Fibroblast of skin of right biceps (primary cell): ENCODE measurements at regions not wholly inside any gene's neighbourhood (a gene's known extent, or its start where the extent isn't known, plus 50 kb on each side); places are given as distances from the start of the nearest gene placed in this dataset.

Experiments
- DNase-seq: peaks from one replicate; pipeline ENCODE4 v3.0.0-alpha.2; 2013

DNA sequence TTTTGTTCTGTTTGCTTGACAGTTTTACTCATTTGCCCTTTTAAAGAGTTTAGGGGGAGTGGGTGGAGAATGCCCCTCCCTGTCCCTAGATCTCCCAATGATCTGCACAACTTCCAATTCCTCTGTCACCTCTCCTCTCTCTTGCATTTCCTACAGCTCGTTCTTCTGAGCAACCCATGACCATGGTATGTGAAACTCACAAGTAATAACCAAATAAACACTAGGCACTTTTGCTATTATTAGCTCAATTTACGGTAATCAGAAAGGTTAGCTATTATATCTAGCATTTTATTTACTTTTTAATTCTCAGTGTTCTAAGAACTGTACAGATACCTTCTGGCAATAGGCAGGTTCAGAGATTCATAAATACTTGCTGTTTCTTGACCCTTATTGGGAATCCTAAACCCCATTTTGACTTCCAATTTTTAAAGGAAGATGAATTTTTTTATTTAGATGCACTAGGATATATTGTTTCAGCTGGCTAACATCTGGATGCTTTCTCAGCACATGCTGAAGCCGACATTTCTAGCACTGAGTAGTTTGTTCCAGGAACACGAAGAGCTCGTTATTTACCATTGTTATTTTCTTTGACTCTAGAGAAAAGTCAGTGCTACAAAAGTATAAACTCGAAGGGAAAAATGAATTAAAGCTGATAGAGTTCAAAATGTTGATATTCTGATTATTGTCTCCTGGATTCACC, 194.7 kb upstream of the TLL1 start:
- no peak for DNase-seq

DNA sequence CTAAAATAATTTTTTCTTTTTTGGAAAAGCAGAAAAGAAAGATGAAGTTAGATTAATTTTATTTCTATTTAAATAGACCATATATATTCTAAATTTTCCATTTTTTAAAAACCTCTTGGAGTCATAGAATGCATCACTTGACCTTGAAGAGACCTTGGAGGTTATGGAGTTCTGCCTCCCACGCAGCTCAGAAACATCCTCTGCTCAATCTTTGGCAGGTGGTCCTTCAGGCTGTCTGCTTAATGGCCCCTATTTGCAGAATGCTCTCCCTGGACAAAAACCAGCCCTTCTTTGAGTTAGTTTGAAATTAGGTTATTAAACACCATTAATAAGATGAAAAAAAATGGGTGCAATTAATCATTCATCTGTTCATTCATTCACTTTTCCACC, 194.1 kb upstream of the TLL1 start:
- DNase-seq = no peak

DNA sequence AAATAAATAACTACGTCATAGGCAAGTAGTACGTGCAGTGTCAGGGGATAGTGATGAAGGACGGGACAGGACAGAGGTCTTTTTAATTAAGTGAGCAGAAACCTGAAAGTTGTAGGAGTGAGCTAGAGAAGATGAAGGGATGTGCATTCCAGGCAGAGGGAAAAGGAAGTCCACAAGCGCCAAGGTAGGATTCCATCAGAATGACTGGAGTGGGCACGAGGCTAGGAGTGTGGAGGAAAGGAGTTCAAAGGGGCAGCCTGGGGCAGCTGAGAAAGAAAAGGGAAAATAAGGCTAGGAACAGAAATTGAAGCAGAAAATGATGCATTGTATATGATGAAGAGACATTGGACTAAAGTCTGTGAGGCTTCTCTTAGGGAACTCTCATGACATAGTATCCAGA, 192.2 kb upstream of the TLL1 start:
- DNase-seq = no peak

DNA sequence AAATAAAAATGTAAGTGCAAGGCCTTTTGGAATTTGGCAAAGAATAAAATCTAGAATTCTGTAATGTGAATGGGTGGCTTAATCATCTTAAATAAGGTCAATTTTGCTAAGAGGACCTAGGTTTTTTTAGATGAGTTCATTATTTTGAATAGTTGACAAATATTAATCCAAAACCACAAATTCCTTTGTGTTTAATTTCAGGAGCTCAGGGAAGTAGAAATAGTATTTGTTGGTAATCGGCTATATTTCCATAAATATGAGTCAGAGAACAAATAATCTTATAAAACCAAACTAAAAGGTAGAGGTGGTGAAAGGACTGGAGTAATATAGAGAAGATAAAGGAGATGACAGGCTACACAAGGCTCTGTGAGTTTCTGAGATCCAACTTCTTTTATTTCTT, 190.4 kb upstream of the TLL1 start:
- DNase-seq = peak; percentile 27

DNA sequence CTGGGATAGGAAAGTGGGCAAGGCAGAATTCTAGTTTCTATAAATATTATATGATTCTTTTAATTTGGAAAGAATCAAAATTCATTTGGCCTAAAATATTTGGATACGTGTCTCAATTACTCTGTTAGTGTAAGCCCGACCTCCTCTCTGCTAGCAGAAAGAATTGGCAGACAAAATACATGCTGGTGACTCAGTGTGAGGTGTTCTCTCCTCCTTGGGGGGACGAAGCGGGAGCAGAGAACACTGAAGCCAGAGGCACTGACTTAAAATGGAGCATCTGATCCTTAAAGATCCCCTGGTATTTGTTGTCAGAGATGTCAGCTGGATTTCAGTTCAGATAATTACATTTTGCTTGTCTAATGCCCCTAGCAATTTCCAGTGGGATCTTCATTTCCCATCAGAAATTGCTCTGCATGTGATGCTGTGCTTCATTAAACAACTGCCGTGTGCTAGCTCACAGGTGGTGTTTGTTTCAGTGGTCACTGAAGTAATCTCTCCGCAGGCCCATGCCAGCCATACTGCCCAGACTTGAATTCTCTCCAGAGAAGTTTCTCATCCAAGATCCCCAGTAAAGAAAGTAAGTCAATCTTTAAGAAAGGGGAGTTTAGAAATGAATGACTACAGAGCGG, 188.7 kb upstream of the TLL1 start:
- DNase-seq = peak; percentile 83

DNA sequence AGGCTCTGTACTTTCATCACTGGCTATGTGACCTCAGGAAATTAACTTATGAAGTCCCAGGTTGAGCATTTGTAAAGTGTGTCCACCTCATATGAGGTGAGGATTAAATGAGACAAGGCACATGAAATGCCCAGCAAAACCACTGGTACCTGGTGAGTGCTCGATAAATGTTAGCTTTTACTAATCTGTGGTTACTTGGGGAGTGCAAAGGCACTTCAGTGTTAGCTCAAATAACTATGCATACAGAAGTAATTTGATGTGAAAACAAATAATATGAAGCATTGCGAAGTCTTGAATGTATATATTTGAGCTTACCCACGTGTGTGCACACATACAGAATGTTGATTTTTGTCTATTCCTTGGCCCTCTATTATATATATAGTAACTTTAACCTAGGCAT, 186.3 kb upstream of the TLL1 start:
- no peak for DNase-seq

DNA sequence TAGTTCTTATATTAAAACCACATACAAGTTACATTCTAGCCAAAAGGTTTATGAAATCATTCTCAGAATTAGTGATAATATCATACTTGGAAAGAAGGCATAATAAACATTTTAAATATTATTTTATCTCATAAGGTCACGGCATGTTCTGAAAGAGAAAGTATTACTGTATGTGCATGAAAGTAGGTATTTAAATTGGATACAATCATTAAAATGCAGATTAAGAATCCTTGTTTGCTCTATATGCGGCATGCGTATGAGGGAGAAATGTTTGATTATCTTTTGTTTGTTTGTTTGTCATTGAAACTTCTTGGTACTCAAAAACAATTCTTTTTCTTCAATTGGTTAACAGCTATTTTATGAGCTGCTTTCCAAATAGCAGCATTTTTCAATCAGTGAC, 183.9 kb upstream of the TLL1 start:
- DNase-seq = no peak

DNA sequence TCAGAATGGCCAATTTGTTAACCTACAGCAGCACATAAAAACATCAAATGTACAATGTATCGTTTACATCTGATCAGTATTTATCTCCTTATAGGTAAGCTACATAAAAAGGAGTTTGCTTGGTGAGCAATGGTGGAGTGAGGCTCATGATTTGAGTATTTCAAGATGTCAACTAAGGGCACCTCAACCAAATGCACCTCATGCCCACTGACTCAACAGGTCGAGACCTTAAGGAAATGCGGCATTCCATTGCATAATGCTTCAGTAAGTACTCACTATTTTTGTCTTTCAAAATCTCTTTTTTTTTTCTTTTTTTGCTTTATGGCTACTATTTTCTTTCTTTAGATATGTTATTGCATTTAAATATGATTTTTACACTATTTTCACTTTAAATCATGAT, 181.0 kb upstream of the TLL1 start:
- no peak for DNase-seq

DNA sequence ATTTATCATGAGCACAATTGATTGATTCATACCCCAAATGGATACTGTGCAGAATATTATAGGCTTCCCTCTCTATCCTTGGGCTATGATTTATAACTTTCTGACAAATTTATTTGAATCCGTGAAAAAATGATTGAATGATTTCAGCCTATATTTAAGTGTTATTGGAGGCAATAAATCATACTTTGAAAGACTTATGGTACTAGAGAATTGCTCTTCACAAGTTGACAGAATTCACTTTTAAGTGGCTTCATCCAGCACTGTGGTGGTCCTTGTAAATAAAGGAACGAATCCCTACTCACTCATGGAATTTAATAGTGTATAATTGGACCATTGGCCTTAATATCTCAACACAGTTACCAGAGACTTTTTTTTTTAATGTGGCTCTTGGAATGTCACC, 174.8 kb upstream of the TLL1 start:
- no peak for DNase-seq

DNA sequence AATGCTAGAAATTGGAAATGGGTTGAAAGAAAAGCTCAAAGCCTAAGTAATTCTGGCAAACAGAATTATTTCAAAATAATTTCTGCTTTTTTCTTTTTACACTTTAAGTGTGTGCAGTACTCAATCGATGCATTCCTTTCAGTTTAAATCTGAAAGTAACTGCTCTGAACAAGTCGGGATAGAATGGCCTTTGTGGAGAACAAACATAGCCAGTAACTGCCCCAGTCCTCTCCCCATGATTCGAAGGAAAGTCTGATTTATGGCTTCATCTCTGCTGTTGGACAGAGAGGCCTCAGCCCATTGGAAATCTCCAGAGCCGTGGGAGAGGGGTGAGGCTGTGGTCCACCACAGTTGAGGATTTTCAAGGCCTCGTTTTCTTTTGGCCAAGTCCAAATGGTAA, 174.0 kb upstream of the TLL1 start:
- no peak for DNase-seq

DNA sequence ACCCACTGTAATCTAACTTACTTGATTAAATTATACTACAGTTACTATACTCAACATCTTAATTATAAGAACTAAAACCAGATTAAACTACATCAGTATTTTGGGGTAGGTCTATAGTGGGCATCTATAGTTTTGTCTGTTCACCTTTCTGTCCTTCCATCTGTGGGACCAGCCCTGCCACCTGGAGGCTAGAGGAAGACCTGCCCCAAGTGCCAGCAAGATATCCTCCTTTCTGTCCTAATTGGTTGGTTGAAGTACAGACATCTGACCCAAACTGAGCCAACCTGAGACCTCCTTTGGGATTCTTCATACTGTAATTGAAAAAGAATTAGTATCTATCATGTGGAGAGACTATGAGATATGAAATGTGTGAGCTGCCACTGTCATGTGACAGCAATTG, 172.2 kb upstream of the TLL1 start:
- DNase-seq = no peak

DNA sequence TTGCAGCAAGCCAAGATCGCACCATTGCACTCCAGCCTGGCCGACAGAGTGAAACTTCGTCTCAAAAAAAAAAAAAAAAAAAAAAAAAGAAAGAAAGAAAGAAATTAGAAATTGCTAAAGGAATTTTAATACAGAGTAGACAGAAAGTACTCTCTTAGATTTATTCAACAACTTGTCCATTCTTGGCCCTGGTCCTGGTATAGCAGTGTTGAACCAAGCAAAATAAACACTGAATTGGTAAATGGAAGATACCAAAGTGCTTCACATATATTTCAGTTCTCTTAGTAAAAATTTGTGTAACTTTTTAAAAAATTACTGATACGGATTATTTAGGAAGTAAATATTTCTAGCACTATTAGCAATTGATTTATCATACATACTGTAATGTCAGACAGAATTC, 165.9 kb upstream of the TLL1 start:
- no peak for DNase-seq

DNA sequence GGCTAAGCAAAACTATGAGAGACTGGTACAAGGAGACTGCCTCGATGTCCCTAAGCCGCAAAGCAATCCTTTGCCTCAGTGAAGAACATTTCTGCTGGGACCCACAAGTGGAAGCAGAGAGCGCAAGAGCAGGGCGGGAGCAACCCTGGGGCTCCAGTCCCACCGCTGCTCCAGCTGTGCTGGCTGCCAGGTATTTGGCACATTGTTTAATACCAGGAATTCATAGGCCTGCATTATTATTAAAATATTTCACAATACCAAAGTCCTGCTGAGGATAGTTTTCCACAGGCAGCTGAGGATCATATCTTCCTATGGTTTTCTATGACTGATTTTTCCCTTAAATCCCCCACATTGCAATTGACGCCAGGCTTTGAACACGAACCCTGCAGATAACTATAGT, 163.5 kb upstream of the TLL1 start:
- no peak for DNase-seq

DNA sequence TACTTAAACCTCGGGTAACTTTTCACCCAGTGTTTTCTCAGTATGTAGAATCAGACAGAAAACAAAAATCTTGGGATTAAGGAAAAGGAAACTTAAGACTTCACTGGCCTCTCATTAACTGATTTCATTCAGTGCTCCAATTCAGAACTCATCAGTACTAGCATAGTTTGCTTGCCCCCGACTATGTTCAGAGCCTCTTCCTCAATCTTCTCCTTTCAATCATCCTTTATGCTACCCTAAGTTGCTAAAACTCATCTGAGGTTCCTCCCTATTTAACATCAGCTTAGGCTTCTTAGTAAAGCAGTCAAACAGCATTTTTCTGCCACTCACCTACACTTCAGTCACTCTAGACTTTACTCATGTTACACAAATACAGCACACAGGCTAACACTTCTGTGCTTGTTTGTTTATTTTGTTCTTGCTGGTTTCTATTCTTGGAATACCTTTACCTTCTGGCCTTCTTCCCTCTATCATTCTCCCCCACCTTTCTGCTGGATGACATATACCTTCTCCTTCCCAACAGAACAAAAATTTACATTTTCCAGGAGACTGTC, 163.0 kb upstream of the TLL1 start:
- DNase-seq = no peak

DNA sequence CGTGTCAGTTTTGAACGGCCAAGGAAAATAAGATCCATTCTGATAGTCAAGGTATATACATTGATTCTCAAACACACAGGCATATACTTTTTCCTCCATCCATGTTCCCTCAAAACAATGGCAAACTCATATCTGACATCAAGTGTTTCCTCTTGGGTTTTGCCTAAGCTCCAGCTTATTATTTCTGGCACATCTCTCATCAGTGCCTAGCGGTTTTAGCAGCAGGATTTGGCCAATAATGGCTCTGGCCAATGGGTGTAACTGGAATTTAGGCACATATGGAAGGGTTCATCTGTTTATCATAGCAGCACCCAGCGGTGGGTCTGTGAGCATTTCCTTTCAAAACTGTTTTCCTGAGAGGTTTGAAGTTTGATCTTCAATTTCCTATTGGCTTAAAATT, 161.6 kb upstream of the TLL1 start:
- DNase-seq = no peak

DNA sequence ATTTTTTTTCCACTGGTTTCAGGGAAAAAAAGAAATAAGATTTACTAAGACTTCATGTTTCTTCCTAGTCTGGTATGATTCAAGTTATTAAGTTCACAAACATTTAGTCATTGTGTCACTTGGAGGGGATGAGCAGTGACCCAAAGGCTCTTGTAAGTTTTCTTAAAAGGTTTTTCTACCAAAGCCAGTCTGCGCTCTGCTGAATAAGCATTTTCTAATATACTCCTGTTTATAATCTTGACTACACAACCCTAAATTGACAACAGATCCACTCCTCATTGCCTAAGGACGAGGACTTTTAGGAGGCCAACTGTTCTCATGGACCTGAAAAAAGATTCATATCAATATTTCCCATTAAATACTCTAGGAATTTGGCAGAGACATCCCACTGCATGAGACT, 161.1 kb upstream of the TLL1 start:
- no peak for DNase-seq

DNA sequence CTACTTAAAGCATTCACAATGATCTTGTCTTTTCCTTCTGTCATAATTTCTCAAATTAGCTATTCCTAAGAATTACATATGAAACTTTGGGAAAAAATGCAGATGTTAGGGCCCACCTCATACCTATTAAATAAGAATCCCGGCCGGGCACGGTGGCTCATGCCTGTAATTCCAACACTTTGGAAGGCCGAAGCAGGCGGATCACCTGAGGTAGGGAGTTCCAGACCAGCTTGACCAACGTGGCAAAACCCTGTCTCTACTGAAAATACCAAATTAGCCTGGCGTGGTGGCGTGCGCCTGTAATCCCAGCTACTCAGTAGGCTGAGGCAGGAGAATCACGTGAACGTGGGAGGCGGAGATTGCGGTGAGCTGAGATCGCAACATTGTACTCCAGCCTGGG, 158.4 kb upstream of the TLL1 start:
- DNase-seq = no peak

DNA sequence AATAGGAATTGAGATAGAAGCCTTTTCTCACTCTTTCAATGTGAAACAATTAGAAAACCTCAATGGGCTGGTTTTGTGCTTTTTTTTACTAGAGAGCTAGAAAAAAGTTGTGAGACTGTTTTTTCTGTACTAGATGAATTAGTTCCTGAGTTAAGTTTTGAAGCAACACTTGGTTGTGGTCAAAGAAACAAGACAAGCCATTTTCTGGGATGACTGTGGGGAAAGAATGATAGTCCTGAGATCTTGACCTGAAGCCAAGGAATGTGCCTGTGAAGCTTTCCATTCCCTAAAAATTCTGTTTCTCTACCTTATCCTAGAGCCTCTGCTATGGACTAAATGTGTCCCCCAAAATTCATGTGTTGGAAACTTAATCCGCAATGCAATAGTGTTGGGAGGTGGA, 157.8 kb upstream of the TLL1 start:
- peak; percentile 6 for DNase-seq

DNA sequence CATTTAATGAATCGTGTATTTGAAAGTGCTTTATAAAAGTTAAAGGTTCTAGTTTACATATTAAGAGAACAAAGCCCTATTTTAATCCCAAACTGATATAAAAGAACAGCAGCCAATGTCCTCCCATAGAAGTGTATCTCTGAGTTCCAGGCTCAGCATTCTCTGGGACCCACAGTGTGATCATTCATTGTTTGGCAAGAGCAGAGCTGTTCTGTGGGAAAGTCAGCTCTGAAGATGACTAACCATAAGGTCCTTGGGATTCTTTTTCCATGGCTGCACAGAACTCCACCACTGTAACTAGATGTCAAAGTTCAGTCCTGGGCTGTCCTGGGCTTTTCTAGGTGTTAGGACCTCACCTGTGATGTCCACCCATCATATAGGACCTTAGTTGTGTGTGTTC, 157.0 kb upstream of the TLL1 start:
- peak; percentile 17 for DNase-seq

DNA sequence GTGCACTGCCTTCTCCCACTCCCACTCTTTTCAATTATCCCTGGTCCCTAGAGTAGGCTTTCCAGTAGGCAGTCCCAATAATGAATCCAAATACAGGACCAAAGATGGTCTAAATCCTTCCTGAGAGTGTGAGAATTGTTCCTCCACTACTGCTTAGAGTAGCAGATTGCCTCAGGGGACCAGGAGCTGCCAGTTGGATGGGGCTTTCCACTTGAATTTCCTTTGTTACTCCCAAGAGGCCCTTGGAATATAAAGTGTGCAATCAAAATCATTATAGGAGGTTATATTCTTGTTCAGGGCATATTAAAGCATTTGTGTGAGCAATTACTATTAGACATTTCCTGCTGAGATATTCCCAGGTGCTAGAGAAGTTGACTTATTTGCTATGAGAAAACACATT, 156.6 kb upstream of the TLL1 start:
- no peak for DNase-seq

DNA sequence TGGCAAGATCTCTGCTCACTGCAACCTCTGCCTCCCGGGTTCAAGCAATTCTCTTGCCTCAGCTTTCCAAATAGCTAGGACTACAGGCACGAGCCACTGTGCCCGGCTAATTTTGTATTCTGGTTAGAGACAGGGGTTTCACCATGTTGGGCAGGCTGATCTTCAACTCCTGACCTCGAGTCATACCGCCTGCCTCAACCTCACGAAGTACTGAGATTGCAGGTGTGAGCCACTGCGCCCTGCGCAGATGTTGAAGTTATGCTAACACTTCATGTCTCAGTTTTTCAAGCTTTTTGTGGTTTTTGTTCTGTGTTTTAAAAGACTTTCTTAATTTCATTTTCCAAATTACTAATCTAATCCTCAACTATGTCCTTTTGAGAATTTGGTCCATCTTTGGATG, 154.4 kb upstream of the TLL1 start:
- no peak for DNase-seq

DNA sequence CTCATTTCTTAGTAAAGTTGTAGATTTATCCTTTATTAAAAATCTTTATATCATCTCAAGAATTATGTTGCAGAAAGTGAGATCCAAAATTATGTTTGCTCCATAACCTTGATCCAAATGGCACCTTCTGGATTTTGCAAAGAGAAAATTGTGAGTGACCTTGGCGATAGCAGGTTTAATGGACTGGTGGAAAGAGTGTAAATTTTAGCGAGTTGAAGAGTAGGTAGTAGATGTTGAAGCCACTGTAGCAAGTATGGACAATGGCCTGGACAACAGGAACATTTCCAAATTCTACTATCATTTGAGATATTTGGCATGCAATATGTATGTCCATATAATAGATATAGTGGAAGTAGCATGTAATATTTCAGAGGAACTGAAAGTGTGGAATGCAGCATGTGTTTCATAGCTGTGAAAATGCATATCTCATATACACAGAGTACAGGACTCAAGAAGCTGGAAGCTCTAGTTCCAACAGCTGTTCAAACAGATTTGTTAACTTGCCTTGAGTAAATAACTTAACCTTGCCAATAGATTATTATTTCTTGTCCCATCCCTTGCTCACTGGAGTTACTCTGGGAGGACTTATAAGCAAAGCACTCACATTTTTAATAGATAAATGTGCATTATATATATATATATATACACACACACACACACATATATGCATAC, 152.5 kb upstream of the TLL1 start:
- no peak for DNase-seq

DNA sequence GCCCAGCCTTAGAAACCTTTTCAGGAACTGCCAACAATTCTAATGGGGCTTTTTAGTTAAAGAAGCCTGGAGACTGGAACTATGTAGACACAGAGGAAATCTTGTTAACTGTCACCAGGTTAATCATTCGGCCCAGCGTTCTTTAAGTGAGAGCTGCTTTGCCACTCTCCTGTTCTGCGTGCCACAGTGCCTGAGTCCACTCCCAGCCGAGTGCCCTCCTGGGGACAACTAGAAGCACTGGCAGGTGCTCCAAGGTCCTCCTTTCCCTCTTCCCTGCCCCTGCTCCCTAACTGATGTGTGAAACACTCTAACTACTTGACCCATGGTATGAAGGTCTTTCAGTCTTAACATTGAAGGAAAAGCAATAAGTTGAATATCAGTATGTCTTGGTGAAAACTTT, 151.2 kb upstream of the TLL1 start:
- no peak for DNase-seq

DNA sequence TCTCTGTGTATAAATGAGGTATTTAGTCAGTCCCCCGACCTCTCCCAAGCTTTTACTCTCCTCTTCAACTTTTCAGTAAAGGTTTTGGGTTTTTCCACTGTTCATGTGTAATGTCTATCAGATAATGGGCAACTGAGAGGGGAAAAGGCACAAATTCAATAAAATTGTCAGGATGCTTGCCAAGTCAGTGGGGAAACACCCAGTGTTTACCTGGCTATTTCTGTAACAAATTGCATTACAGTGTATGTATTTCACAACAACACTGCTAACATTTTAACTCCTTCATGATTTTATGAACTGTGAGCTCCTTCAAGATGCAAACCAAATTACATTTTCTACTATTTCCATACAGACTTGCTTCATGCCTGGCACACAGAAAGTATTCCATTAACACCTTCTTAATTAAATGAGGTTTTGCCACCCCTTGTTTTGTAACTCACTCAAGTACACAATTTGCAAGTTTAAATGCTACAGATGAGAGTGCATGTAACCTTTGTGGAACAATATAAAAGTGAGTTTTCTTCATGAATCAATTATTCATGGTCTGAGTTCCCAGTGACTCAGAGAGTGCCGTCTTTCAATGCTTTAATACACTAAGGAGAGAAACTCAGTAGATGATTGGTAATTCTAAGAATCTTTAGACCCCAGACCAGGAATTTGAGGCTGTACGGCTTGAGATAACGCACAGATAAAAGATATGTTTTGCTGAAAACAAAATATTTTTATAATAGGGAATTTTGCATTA, 149.8 kb upstream of the TLL1 start:
- no peak for DNase-seq
